Astrocyte (in vitro differentiated cells and primary cell): ENCODE measurements at regions not wholly inside any gene's neighbourhood (a gene's known extent, or its start where the extent isn't known, plus 50 kb on each side); places are given as distances from the start of the nearest gene placed in this dataset.

ENCODE experiments used
- DNase-seq: peaks from one replicate; pipeline ENCODE4 v3.0.0-alpha.2; 2010; ENCODE audit warnings: low read depth
- FAIRE-seq: peaks from 2 replicates; lab custom pipeline; 2011; peaks lifted over from hg19 to GRCh38; lab: Jason Lieb, UNC
- H2AFZ ChIP-seq: 2 replicates; pipeline ENCODE4 v1.6.0; 2012; ENCODE audit warnings: low read depth, low read length, inconsistent platforms
- H3K27ac ChIP-seq: 2 replicates; pipeline ENCODE4 v1.5.1; 2011; ENCODE audit warnings: low read depth, low read length, inconsistent platforms
- H3K27me3 ChIP-seq: 2 replicates; pipeline ENCODE4 v1.6.0; 2011; ENCODE audit warnings: low read length, inconsistent platforms; ENCODE audit not compliant: insufficient read depth
- H3K36me3 ChIP-seq: 2 replicates; pipeline ENCODE4 v1.5.1; 2011; ENCODE audit warnings: low read length, inconsistent platforms; ENCODE audit not compliant: insufficient read depth
- H3K4me1 ChIP-seq: 2 replicates; pipeline ENCODE4 v1.5.1; 2011; ENCODE audit warnings: low read length, inconsistent platforms; ENCODE audit not compliant: insufficient read depth
- H3K4me2 ChIP-seq: 2 replicates; pipeline ENCODE4 v1.6.0; 2012; ENCODE audit warnings: low read length, inconsistent platforms
- H3K4me3 ChIP-seq: 2 replicates; pipeline ENCODE4 v1.5.1; 2011; ENCODE audit warnings: low read depth, mild to moderate bottlenecking, low read length, inconsistent platforms; ENCODE audit not compliant: insufficient read depth
- H3K79me2 ChIP-seq: 2 replicates; pipeline ENCODE4 v1.6.0; 2012; ENCODE audit warnings: mild to moderate bottlenecking, low read length, inconsistent platforms; ENCODE audit not compliant: insufficient read depth
- H3K9ac ChIP-seq: 2 replicates; pipeline ENCODE4 v1.6.0; 2012; ENCODE audit warnings: mild to moderate bottlenecking, low read length, inconsistent platforms
- H3K9me3 ChIP-seq: 2 replicates; pipeline ENCODE4 v1.5.1; 2012; ENCODE audit warnings: low read depth, mild to moderate bottlenecking, low read length, inconsistent platforms; ENCODE audit not compliant: insufficient read depth
- H4K20me1 ChIP-seq: 2 replicates; pipeline ENCODE4 v1.6.0; 2012; ENCODE audit warnings: low read length, inconsistent platforms; ENCODE audit not compliant: insufficient read depth
- H3K27ac Mint-ChIP-seq: one replicate; pipeline ENCODE4 v1.8.0; 2021; ENCODE audit warnings: mild to moderate bottlenecking, mixed read lengths; ENCODE audit not compliant: unreplicated experiment
- H3K27me3 Mint-ChIP-seq: one replicate; pipeline ENCODE4 v1.8.0; 2021; ENCODE audit warnings: low read depth, mixed read lengths; ENCODE audit not compliant: unreplicated experiment
- H3K36me3 Mint-ChIP-seq: one replicate; pipeline ENCODE4 v1.8.0; 2021; ENCODE audit warnings: low read depth, mixed read lengths; ENCODE audit not compliant: unreplicated experiment
- H3K4me1 Mint-ChIP-seq: one replicate; pipeline ENCODE4 v1.8.0; 2021; ENCODE audit warnings: low read depth, mixed read lengths; ENCODE audit not compliant: unreplicated experiment
- H3K4me3 Mint-ChIP-seq: one replicate; pipeline ENCODE4 v1.8.0; 2021; ENCODE audit warnings: mild to moderate bottlenecking, moderate library complexity, mixed read lengths; ENCODE audit not compliant: unreplicated experiment
- H3K9me3 Mint-ChIP-seq: one replicate; pipeline ENCODE4 v1.8.0; 2021; ENCODE audit warnings: mild to moderate bottlenecking, mixed read lengths; ENCODE audit not compliant: unreplicated experiment
- EZH2 ChIP-seq: IDR thresholded peaks from 2 replicates; pipeline ENCODE4 v1.6.1; 2012; ENCODE audit warnings: mild to moderate bottlenecking, low read length, inconsistent platforms; ENCODE audit not compliant: insufficient read depth
- TF ChIP-seq, protein P1 (sequence below): IDR thresholded peaks from 2 replicates; pipeline ENCODE4 v1.5.1; 2011; ENCODE audit warnings: low read depth, mild to moderate bottlenecking, inconsistent platforms, low read length, moderate library complexity; ENCODE audit not compliant: insufficient read depth

DNA sequence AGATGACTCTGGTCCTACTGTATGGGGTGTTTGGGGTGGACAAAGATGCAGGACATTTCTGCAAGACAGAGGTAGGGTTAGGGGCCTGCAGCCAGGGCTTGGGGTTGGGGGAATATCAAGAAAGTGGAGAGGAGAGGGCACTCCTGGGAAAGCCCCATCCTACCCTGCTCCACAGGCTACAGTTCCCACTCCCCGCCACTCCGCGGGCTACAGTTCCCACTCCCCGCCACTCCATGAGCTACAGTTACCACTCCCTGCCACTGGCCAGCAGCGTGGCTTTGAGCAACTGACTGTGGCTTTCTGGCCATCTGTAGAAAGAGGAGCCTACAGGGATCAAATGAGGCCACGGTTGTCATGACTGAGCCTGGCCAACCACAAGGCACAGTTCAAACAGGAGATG is 93.8 kb upstream of the GRIK3 start:
- peaks cover 5% of the 10 kb centered on the region for H3K9me3 Mint-ChIP-seq
- Histone ChIP-seq H2AFZ (no peak overlapping the region), H3K9ac (no peak overlapping the region), H3K4me1 (no peaks in the 10 kb centered on the region), H3K27me3 (no peaks in the 10 kb centered on the region), H3K4me3 (no peak overlapping the region), H3K36me3 (no peaks in the 10 kb centered on the region), H3K27ac (no peak overlapping the region), H3K4me2 (no peak overlapping the region), H4K20me1 (no peaks in the 10 kb centered on the region), H3K9me3 (no peaks in the 10 kb centered on the region), H3K79me2 (no peaks in the 10 kb centered on the region)
- FAIRE-seq (no peak), DNase-seq (no peak)
- H3K27me3 Mint-ChIP-seq, result peaks cover 69% of the 10 kb centered on the region
- H3K4me1 Mint-ChIP-seq, result no peaks in the 10 kb centered on the region
- TF ChIP-seq, protein P1, sequence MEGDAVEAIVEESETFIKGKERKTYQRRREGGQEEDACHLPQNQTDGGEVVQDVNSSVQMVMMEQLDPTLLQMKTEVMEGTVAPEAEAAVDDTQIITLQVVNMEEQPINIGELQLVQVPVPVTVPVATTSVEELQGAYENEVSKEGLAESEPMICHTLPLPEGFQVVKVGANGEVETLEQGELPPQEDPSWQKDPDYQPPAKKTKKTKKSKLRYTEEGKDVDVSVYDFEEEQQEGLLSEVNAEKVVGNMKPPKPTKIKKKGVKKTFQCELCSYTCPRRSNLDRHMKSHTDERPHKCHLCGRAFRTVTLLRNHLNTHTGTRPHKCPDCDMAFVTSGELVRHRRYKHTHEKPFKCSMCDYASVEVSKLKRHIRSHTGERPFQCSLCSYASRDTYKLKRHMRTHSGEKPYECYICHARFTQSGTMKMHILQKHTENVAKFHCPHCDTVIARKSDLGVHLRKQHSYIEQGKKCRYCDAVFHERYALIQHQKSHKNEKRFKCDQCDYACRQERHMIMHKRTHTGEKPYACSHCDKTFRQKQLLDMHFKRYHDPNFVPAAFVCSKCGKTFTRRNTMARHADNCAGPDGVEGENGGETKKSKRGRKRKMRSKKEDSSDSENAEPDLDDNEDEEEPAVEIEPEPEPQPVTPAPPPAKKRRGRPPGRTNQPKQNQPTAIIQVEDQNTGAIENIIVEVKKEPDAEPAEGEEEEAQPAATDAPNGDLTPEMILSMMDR, result no peak
- no peak for TF ChIP-seq EZH2
- no peak overlapping the region for H3K27ac Mint-ChIP-seq
- H3K36me3 Mint-ChIP-seq, result no peaks in the 10 kb centered on the region
- no peak overlapping the region for H3K4me3 Mint-ChIP-seq

GRCh38 chr1:37130221-37130948 is 96.1 kb upstream of the GRIK3 start:
- H3K4me1 ChIP-seq, result no peaks in the 10 kb centered on the region
- TF ChIP-seq, protein P1, result no peak
- no peak for TF ChIP-seq EZH2
- no peak overlapping the region for H3K27ac Mint-ChIP-seq
- H3K36me3 Mint-ChIP-seq, result no peaks in the 10 kb centered on the region
- peaks cover 5% of the 10 kb centered on the region for H3K9me3 Mint-ChIP-seq
- H3K27me3 ChIP-seq, result no peaks in the 10 kb centered on the region
- H3K9ac ChIP-seq, result no peak overlapping the region
- no peaks in the 10 kb centered on the region for H3K79me2 ChIP-seq
- H3K4me3 ChIP-seq, result no peak overlapping the region
- H3K4me3 Mint-ChIP-seq, result no peak overlapping the region
- DNase-seq, result no peak
- peaks cover 83% of the 10 kb centered on the region for H3K27me3 Mint-ChIP-seq
- no peak overlapping the region for H2AFZ ChIP-seq
- FAIRE-seq, result no peak
- no peaks in the 10 kb centered on the region for H4K20me1 ChIP-seq
- no peaks in the 10 kb centered on the region for H3K36me3 ChIP-seq
- H3K27ac ChIP-seq, result no peak overlapping the region
- H3K4me1 Mint-ChIP-seq, result no peaks in the 10 kb centered on the region
- H3K9me3 ChIP-seq, result no peaks in the 10 kb centered on the region
- no peak overlapping the region for H3K4me2 ChIP-seq

GRCh38 chr1:37131281-37131680 is 97.0 kb upstream of the GRIK3 start:
- Mint-ChIP-seq H3K36me3 (no peaks in the 10 kb centered on the region), H3K4me1 (no peaks in the 10 kb centered on the region), H3K9me3 (peaks cover 5% of the 10 kb centered on the region), H3K4me3 (no peak overlapping the region), H3K27ac (no peak overlapping the region), H3K27me3 (peaks cover 78% of the 10 kb centered on the region)
- no peak overlapping the region for H3K4me2 ChIP-seq
- H3K9me3 ChIP-seq, result no peaks in the 10 kb centered on the region
- no peak overlapping the region for H2AFZ ChIP-seq
- no peaks in the 10 kb centered on the region for H3K79me2 ChIP-seq
- H3K4me3 ChIP-seq, result no peak overlapping the region
- TF ChIP-seq, protein P1, result no peak
- no peak for TF ChIP-seq EZH2
- H4K20me1 ChIP-seq, result no peaks in the 10 kb centered on the region
- no peak for FAIRE-seq
- H3K4me1 ChIP-seq, result no peaks in the 10 kb centered on the region
- H3K36me3 ChIP-seq, result no peaks in the 10 kb centered on the region
- no peak overlapping the region for H3K9ac ChIP-seq
- H3K27ac ChIP-seq, result no peak overlapping the region
- H3K27me3 ChIP-seq, result no peaks in the 10 kb centered on the region
- DNase-seq, result no peak
